SK-N-MC (cell line): ENCODE measurements at regions not wholly inside any gene's neighbourhood (a gene's known extent, or its start where the extent isn't known, plus 50 kb on each side); places are given as distances from the start of the nearest gene placed in this dataset.

ENCODE experiments used
- EZH2 ChIP-seq: fragments of 200-600 bp; sonication (generic); IDR thresholded peaks from one replicate; pipeline ENCODE4 v1.6.1; 2017; ENCODE audit warnings: antibody characterized with exemption
- POLR2AphosphoS5 ChIP-seq: IDR thresholded peaks from 2 replicates; pipeline ENCODE4 v1.6.1; 2012; ENCODE audit warnings: mild to moderate bottlenecking, low read depth, low read length, borderline replicate concordance

GRCh38 chr17:34168989-34169388 is 86.1 kb upstream of the CCL2 start:
- TF ChIP-seq EZH2 (no peak), POLR2AphosphoS5 (no peak)
